DMS 273 treated with DMSO at 0.1 percent for 48 hours (cell line): ENCODE measurements at regions not wholly inside any gene's neighbourhood (a gene's known extent, or its start where the extent isn't known, plus 50 kb on each side); places are given as distances from the start of the nearest gene placed in this dataset.

Experiments
- DNase-seq: peaks from one replicate; lab custom pipeline; 2025; lab: John Stamatoyannopoulos, UW

- DNase-seq: no peak
Measured at GRCh38 chr4:163967263-163967662, 472.8 kb downstream of the TMA16 start.

- DNase-seq: no peak
Measured at GRCh38 chr4:163967710-163968109, 473.2 kb downstream of the TMA16 start.

- no peak for DNase-seq
Measured at GRCh38 chr4:163969291-163969690, 474.8 kb downstream of the TMA16 start.

- no peak for DNase-seq
Measured at GRCh38 chr4:163976588-163976987, 482.1 kb downstream of the TMA16 start.

GRCh38 chr4:163988391-163988790 lies 493.9 kb downstream of the TMA16 start:
- no peak for DNase-seq

GRCh38 chr4:163988865-163989264 lies 494.4 kb downstream of the TMA16 start:
- no peak for DNase-seq

- no peak for DNase-seq
Measured at GRCh38 chr4:163991298-163991865, 496.9 kb downstream of the TMA16 start.

GRCh38 chr4:164009435-164009834 lies 514.9 kb downstream of the TMA16 start:
- no peak for DNase-seq

- no peak for DNase-seq
Measured at GRCh38 chr4:164011791-164012190, 517.3 kb downstream of the TMA16 start.

- DNase-seq: no peak
Measured at GRCh38 chr4:164012396-164013027, 518.0 kb downstream of the TMA16 start.

- no peak for DNase-seq
Measured at GRCh38 chr4:164021947-164022346, 527.5 kb downstream of the TMA16 start.

GRCh38 chr4:164023214-164023613 lies 528.7 kb downstream of the TMA16 start:
- DNase-seq: no peak

- DNase-seq: no peak
Measured at GRCh38 chr4:164027805-164028204, 533.3 kb downstream of the TMA16 start.

- DNase-seq: no peak
Measured at GRCh38 chr4:164039482-164039881, 545.0 kb downstream of the TMA16 start.

- no peak for DNase-seq
Measured at GRCh38 chr4:164056426-164057142, 562.1 kb downstream of the TMA16 start.

GRCh38 chr4:164058776-164059445 lies 564.4 kb downstream of the TMA16 start:
- DNase-seq: no peak

- no peak for DNase-seq
Measured at GRCh38 chr4:164060456-164060855, 566.0 kb downstream of the TMA16 start.

- no peak for DNase-seq
Measured at GRCh38 chr4:164068392-164068791, 573.9 kb downstream of the TMA16 start.

GRCh38 chr4:164070625-164071024 lies 576.1 kb downstream of the TMA16 start:
- DNase-seq: no peak

- DNase-seq: no peak
Measured at GRCh38 chr4:164081371-164081770, 586.9 kb downstream of the TMA16 start.

- DNase-seq: peak; percentile 59
Measured at GRCh38 chr4:164081801-164082200, 587.3 kb downstream of the TMA16 start.

- no peak for DNase-seq
Measured at GRCh38 chr4:164087733-164088132, 593.2 kb downstream of the TMA16 start.
